ENCODE measurements at regions not wholly inside any gene's neighbourhood (a gene's known extent, or its start where the extent isn't known, plus 50 kb on each side); places are given as distances from the start of the nearest gene placed in this dataset.

DNA sequence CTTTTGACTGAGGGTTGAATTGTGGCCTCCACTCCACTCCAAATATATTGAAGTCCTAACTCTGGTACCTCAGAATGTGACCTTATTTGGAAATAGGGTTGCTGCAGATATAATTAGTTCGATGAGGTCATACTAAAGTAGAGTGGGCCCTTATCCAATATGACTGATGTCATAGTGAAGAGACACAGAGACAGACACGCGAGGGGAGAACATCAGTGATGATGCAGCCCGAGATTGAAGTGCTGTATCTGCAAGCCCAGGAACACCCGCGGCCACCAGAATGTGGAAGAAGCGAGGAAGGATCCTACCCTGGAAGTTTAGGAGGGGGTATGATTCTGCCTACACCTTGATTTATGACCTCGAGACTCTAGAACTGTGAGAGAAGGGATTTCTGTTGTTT is 279.0 kb downstream of the ANKRD50 start:
- H3K4me1 Mint-ChIP-seq, result peaks cover 16% of the 10 kb centered on the region
- H3K4me3 Mint-ChIP-seq, result no peak overlapping the region
- H3K36me3 Mint-ChIP-seq (ENCODE audit: low read depth), result no peaks in the 10 kb centered on the region
- H3K9me3 Mint-ChIP-seq, result no peaks in the 10 kb centered on the region
- no peaks in the 10 kb centered on the region for H3K27me3 Mint-ChIP-seq (ENCODE audit: low read depth)
- no peak overlapping the region for H3K27ac Mint-ChIP-seq
- TF ChIP-seq, protein P1, sequence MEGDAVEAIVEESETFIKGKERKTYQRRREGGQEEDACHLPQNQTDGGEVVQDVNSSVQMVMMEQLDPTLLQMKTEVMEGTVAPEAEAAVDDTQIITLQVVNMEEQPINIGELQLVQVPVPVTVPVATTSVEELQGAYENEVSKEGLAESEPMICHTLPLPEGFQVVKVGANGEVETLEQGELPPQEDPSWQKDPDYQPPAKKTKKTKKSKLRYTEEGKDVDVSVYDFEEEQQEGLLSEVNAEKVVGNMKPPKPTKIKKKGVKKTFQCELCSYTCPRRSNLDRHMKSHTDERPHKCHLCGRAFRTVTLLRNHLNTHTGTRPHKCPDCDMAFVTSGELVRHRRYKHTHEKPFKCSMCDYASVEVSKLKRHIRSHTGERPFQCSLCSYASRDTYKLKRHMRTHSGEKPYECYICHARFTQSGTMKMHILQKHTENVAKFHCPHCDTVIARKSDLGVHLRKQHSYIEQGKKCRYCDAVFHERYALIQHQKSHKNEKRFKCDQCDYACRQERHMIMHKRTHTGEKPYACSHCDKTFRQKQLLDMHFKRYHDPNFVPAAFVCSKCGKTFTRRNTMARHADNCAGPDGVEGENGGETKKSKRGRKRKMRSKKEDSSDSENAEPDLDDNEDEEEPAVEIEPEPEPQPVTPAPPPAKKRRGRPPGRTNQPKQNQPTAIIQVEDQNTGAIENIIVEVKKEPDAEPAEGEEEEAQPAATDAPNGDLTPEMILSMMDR (IDR thresholded peaks at IDR 0.05; ENCODE audit: unreplicated experiment in 3 of 3), result no peak

DNA sequence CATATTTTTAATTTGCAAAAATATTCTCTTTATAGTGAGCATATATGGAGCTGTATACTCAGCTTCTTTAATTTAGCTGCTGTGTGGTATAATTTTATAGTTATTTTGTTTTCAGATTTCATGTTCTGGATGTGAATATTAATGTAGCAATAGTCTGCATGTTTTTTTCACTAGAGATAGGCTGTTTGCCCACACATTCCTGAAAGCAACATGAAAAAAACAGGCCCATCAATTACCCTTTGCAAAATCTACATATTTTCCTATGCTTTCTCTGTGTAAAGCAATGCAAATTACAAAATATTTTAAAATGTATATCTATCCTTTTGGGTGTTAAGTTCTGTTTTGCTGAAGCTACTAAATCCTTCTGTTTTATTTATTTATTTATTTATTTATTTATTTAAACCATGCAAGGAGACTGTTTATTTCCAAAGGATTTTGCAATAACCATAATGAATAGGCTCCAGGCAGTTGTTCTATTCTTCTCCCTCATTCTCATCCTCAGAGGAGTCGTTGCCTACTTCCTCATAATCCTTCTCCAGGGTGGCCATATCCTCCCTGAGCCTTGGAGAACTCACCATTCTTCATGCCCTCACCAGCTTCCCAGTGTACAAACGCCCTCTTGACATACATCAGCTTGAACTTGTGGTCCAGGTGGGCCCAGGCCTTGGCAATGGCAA is 277.1 kb downstream of the ANKRD50 start:
- H3K36me3 Mint-ChIP-seq (ENCODE audit: low read depth), result no peaks in the 10 kb centered on the region
- H3K27me3 Mint-ChIP-seq (ENCODE audit: low read depth), result no peaks in the 10 kb centered on the region
- H3K27ac Mint-ChIP-seq, result no peak overlapping the region
- H3K9me3 Mint-ChIP-seq, result no peaks in the 10 kb centered on the region
- no peak overlapping the region for H3K4me3 Mint-ChIP-seq
- H3K4me1 Mint-ChIP-seq, result peaks cover 8% of the 10 kb centered on the region
- TF ChIP-seq, protein P1 (IDR thresholded peaks at IDR 0.05; ENCODE audit: unreplicated experiment in 3 of 3), result no peak

DNA sequence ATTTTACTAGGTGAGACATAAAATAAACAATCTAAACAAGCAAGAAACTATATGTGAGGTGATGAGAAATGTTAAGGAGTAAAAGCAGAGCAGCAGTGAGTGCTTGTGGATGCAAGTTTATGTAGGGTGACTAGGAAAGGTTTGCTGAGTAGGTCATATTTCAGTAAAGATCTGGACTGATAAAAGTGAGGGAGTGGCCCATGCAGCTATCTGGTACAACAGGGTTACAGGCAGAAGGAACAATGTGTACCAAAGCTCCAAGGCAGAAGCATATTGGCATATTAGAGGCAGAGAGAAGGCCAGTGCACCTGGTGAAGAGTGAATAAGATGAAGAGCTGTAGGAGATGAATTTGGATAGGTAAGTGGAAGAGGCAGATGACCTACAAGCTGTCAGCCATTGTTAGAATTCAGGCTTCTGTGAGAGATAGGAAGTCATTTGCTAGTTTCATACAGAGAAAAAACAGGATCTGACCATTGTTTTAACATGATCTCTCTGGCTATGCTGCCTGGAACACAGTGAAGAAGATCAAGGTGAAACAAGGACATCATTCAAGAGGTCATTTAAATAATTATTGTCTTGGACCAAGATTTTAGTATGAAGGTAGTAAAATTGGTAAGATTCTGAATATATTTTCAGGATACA is 274.6 kb downstream of the ANKRD50 start:
- Mint-ChIP-seq H3K27me3 (ENCODE audit: low read depth) (no peaks in the 10 kb centered on the region), H3K9me3 (no peaks in the 10 kb centered on the region), H3K4me1 (peaks cover 2% of the 10 kb centered on the region), H3K27ac (no peak overlapping the region), H3K36me3 (ENCODE audit: low read depth) (no peaks in the 10 kb centered on the region), H3K4me3 (no peak overlapping the region)
- TF ChIP-seq, protein P1 (IDR thresholded peaks at IDR 0.05; ENCODE audit: unreplicated experiment in 3 of 3), result no peak

DNA sequence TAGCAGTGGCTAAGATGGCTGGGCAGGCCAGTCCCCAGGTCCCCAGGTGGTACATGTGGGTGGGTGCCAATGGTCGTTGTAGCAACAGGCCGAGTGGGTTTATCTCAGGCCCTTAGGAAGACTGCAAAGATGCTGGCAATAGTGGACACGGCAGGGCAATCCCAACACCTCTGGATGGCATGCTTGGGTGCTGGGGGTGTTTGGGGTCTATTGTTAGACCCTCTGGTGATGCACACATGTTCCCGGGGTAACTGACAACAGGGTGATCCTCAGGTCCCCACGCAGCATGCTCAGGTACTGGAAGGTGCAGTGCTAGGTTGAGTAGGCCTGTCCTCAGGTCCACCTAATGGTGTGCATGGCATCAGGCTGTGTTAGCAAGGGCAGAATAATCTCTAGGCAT is 267.5 kb downstream of the ANKRD50 start:
- Mint-ChIP-seq H3K9me3 (peaks cover 35% of the 10 kb centered on the region), H3K4me3 (no peak overlapping the region), H3K36me3 (ENCODE audit: low read depth) (peaks cover 4% of the 10 kb centered on the region), H3K27me3 (ENCODE audit: low read depth) (no peaks in the 10 kb centered on the region), H3K27ac (no peak overlapping the region), H3K4me1 (peaks cover 7% of the 10 kb centered on the region)
- TF ChIP-seq, protein P1 (IDR thresholded peaks at IDR 0.05; ENCODE audit: unreplicated experiment in 3 of 3), result no peak

DNA sequence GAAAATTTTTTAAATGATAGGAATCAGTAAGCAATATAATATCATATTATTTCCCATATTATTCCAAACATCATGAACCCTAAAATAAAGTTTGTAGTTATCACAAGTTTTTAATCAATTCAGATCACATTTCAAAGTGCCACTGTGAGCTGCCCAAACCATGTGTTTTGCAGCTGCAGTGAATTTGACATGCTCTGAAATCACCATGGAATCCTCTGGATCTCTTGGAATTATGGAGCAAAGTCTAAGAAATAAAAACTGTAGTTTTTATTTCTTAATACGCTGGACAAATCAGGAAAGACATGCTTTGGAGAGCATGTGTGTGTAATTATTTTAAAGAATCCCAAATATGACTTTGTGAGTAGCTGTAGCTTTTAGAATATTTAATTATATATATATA is 262.7 kb downstream of the ANKRD50 start:
- Mint-ChIP-seq H3K27ac (no peak overlapping the region), H3K4me3 (no peak overlapping the region), H3K36me3 (ENCODE audit: low read depth) (peaks cover 4% of the 10 kb centered on the region), H3K4me1 (peaks cover 13% of the 10 kb centered on the region), H3K27me3 (ENCODE audit: low read depth) (no peaks in the 10 kb centered on the region), H3K9me3 (peaks cover 19% of the 10 kb centered on the region)
- TF ChIP-seq, protein P1 (IDR thresholded peaks at IDR 0.05; ENCODE audit: unreplicated experiment in 3 of 3), result no peak

DNA sequence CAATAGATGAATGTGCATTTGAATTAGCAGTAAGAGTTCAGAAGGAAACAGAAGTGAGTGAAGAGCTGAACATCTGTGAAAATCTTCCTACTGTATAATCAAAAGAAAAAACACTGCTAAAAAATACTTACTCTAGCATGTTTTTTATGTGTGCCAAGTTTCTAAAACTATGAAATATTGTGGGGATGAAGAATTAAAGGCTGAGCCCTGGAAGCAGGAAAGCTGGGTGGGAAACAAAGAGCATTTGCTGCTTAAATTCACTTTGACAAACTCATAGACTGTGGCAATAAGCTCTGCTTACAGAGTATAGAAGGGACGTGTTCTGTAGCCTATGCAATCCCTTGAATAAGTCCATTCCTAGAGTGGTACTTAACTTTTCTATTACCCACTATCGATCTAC is 261.7 kb downstream of the ANKRD50 start:
- Mint-ChIP-seq H3K4me3 (no peak overlapping the region), H3K27me3 (ENCODE audit: low read depth) (no peaks in the 10 kb centered on the region), H3K4me1 (peaks cover 13% of the 10 kb centered on the region), H3K27ac (no peak overlapping the region), H3K36me3 (ENCODE audit: low read depth) (peaks cover 4% of the 10 kb centered on the region), H3K9me3 (peaks cover 12% of the 10 kb centered on the region)
- TF ChIP-seq, protein P1 (IDR thresholded peaks at IDR 0.05; ENCODE audit: unreplicated experiment in 3 of 3), result no peak
